Type B pancreatic cell (in vitro differentiated cells): ENCODE measurements at regions not wholly inside any gene's neighbourhood (a gene's known extent, or its start where the extent isn't known, plus 50 kb on each side); places are given as distances from the start of the nearest gene placed in this dataset.

Source experiments
- DNase-seq: peaks from one replicate; pipeline ENCODE4 v3.0.0; 2021; ENCODE audit warnings: mixed read lengths; ENCODE audit not compliant: unreplicated experiment; ENCODE audit errors: extremely low spot score
- H3K27ac Mint-ChIP-seq: 2 replicates; pipeline ENCODE4 v1.8.0; 2021; ENCODE audit warnings: mild to moderate bottlenecking, mixed read lengths
- H3K27me3 Mint-ChIP-seq: 2 replicates; pipeline ENCODE4 v1.8.0; 2021; ENCODE audit warnings: mixed read lengths
- H3K36me3 Mint-ChIP-seq: 2 replicates; pipeline ENCODE4 v1.8.0; 2021; ENCODE audit warnings: mixed read lengths
- H3K4me1 Mint-ChIP-seq: one replicate; pipeline ENCODE4 v1.8.0; 2021; ENCODE audit warnings: mixed read lengths; ENCODE audit not compliant: unreplicated experiment
- H3K4me3 Mint-ChIP-seq: 2 replicates; pipeline ENCODE4 v1.8.0; 2021; ENCODE audit warnings: mild to moderate bottlenecking, mixed read lengths
- H3K9me3 Mint-ChIP-seq: 2 replicates; pipeline ENCODE4 v1.8.0; 2021; ENCODE audit warnings: mixed read lengths
- CTCF ChIP-seq: fragments of 200-600 bp; sonication (generic); conservative IDR thresholded peaks from 2 replicates; pipeline ENCODE4 v1.5.0; 2021; ENCODE audit warnings: antibody characterized with exemption, mild to moderate bottlenecking

DNA sequence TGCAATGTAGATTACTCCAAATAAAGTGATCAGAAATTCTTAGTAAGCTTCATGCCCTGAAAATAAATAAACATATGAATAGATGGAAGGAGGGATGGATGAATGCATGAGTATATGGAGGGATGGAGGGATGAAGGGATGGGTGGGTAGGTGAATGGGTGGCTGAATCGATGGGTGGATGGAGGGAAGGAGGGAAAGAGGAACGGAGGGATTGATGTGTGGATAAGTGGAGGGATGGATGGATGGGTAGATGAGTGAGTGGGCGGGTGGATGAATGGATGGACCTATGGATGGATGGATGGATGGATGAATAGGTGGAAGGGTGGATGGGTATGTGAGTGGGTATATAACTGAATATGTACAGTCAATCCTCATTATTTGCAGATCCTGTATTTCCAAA is 276.7 kb upstream of the ACVR2A start:
- H3K4me1 Mint-ChIP-seq: no peaks in the 10 kb centered on the region

GRCh38 chr2:147567136-147567535 is 277.7 kb upstream of the ACVR2A start:
- no peaks in the 10 kb centered on the region for H3K27me3 Mint-ChIP-seq
- DNase-seq: no peak
- H3K9me3 Mint-ChIP-seq: peaks cover 7% of the 10 kb centered on the region
- H3K27ac Mint-ChIP-seq: no peak overlapping the region
- no peak overlapping the region for H3K4me3 Mint-ChIP-seq
- H3K4me1 Mint-ChIP-seq: no peaks in the 10 kb centered on the region
- no peak for TF ChIP-seq CTCF
- no peaks in the 10 kb centered on the region for H3K36me3 Mint-ChIP-seq

More for the DNA sequence above, 276.7 kb upstream of the ACVR2A start:
- DNase-seq: no peak
- Mint-ChIP-seq H3K4me3 (no peak overlapping the region), H3K27ac (no peak overlapping the region), H3K36me3 (no peaks in the 10 kb centered on the region), H3K27me3 (no peaks in the 10 kb centered on the region), H3K9me3 (peaks cover 7% of the 10 kb centered on the region)
- TF ChIP-seq CTCF: no peak

GRCh38 chr2:147560810-147561535 is 283.9 kb upstream of the ACVR2A start:
- Mint-ChIP-seq H3K36me3 (no peaks in the 10 kb centered on the region), H3K27me3 (peaks cover 4% of the 10 kb centered on the region), H3K27ac (no peak overlapping the region), H3K4me3 (no peak overlapping the region), H3K4me1 (no peaks in the 10 kb centered on the region), H3K9me3 (no peaks in the 10 kb centered on the region)
- TF ChIP-seq CTCF: no peak
- DNase-seq: no peak

DNA sequence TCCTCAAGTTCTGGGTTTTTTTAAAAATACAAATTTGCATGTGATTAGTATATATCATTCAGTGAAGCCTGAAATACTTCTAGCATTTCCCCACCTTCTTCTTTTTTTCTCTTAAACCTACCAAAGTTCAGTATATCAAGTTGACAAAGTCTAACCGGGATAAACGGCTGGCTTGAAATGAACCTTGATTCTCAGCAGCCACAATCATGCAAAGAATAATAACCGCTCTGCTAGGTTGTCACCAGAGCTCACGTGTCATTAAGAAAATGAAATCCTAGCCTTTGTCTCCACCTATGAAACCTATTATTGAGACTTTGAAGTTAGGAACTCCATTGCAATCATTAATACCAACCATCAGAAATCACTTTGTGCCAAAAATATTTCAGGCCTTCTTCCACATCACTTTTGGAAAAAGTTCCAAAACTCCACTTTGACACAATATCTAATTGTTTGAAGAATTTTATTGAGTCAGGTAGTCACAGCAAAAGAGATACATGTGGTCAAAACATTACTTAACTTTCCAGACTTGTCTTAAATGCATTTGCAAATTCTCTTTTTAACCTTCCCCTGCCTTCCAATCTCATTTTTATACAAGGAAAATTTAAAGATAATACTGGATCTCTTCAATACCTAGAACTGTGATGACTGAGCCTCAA is 285.6 kb upstream of the ACVR2A start:
- H3K4me3 Mint-ChIP-seq: no peak overlapping the region
- DNase-seq: no peak

GRCh38 chr2:147558620-147559019 is 286.2 kb upstream of the ACVR2A start:
- DNase-seq: no peak
- TF ChIP-seq CTCF: no peak
- H3K4me1 Mint-ChIP-seq: peaks cover 10% of the 10 kb centered on the region
- H3K4me3 Mint-ChIP-seq: no peak overlapping the region
- H3K36me3 Mint-ChIP-seq: no peaks in the 10 kb centered on the region
- H3K9me3 Mint-ChIP-seq: no peaks in the 10 kb centered on the region
- H3K27me3 Mint-ChIP-seq: peaks cover 10% of the 10 kb centered on the region
- no peak overlapping the region for H3K27ac Mint-ChIP-seq

More for the DNA sequence above, 285.6 kb upstream of the ACVR2A start:
- Mint-ChIP-seq H3K27ac (no peak overlapping the region), H3K36me3 (no peaks in the 10 kb centered on the region), H3K4me1 (peaks cover 5% of the 10 kb centered on the region), H3K9me3 (no peaks in the 10 kb centered on the region), H3K27me3 (peaks cover 5% of the 10 kb centered on the region)
- no peak for TF ChIP-seq CTCF
